IMR-90 (cell line): ENCODE measurements at regions not wholly inside any gene's neighbourhood (a gene's known extent, or its start where the extent isn't known, plus 50 kb on each side); places are given as distances from the start of the nearest gene placed in this dataset.

Experiments used
- ATAC-seq: fragments of 200-7000 bp; cut with Tn5 transposase; 2 replicates; pipeline ENCODE4 v1.9.1; 2020; ENCODE audit warnings: low read depth, mild to moderate bottlenecking, moderate library complexity
- BruUV-seq: library from RNA; stranded (reverse); fragments of 400-500 nt; replicated peaks from 2 replicates; lab custom pipeline; 2021; lab: Mats Ljungman, UMichigan
- CTCF ChIA-PET: fragments of 300-600 bp; formaldehyde crosslinking; extraction: SDS; loops from one replicate; lab custom pipeline; 2021; ENCODE audit warnings: antibody characterized with exemption; lab: Yijun Ruan, JAX
- POLR2A ChIA-PET: fragments of 300-600 bp; sonication (Branson Sonifier 250); formaldehyde crosslinking; loops from one replicate; lab custom pipeline; 2022; ENCODE audit warnings: antibody characterized with exemption; ENCODE audit not compliant: unreplicated experiment; lab: Charles Lee
- DNase-seq: peaks from one replicate; pipeline ENCODE4 v3.0.0; 2013
- H2AFZ ChIP-seq: replicated peaks from 2 replicates; pipeline ENCODE3; 2013; ENCODE audit warnings: low read length, mild to moderate bottlenecking; ENCODE audit not compliant: poor library complexity
- H2AK5ac ChIP-seq: 2 replicates; pipeline ENCODE4 v1.6.1; 2013; ENCODE audit warnings: low read depth, low read length, inconsistent platforms
- H2AK9ac ChIP-seq: replicated peaks from 2 replicates; pipeline ENCODE3; 2013; ENCODE audit warnings: mild to moderate bottlenecking, low read depth, low read length, moderate library complexity; ENCODE audit not compliant: poor library complexity
- H2BK120ac ChIP-seq: 2 replicates; pipeline ENCODE4 v1.6.1; 2013; ENCODE audit warnings: low read depth, low read length, inconsistent platforms
- H2BK15ac ChIP-seq: 3 replicates; pipeline ENCODE4 v1.6.1; 2013; ENCODE audit warnings: low read depth, low read length, inconsistent platforms
- H2BK20ac ChIP-seq: 2 replicates; pipeline ENCODE4 v1.6.1; 2013; ENCODE audit warnings: low read depth, mild to moderate bottlenecking, inconsistent platforms, low read length, moderate library complexity
- H2BK5ac ChIP-seq: 2 replicates; pipeline ENCODE4 v1.6.1; 2013; ENCODE audit warnings: mild to moderate bottlenecking, low read depth, low read length, inconsistent platforms; ENCODE audit not compliant: poor library complexity, severe bottlenecking
- H3K14ac ChIP-seq: replicated peaks from 2 replicates; pipeline ENCODE4 v1.6.1; 2013; ENCODE audit warnings: low read depth, low read length, inconsistent platforms
- H3K18ac ChIP-seq: 2 replicates; pipeline ENCODE4 v1.6.1; 2013; ENCODE audit warnings: low read depth, low read length, control low read depth
- H3K23ac ChIP-seq: 2 replicates; pipeline ENCODE4 v1.6.1; 2013; ENCODE audit warnings: low read depth, low read length, inconsistent platforms
- H3K27ac ChIP-seq: 2 replicates; pipeline ENCODE4 v1.5.1; 2013; ENCODE audit warnings: mild to moderate bottlenecking, control low read depth, low read length; ENCODE audit not compliant: insufficient read depth
- H3K27me3 ChIP-seq: 2 replicates; pipeline ENCODE4 v1.6.1; 2013; ENCODE audit warnings: low read length; ENCODE audit not compliant: control insufficient read depth, insufficient read depth
- H3K36me3 ChIP-seq: 2 replicates; pipeline ENCODE4 v1.6.1; 2013; ENCODE audit warnings: low read length, mixed read lengths; ENCODE audit not compliant: control insufficient read depth, insufficient read depth
- H3K4ac ChIP-seq: 2 replicates; pipeline ENCODE4 v1.6.1; 2013; ENCODE audit warnings: low read depth, low read length, inconsistent platforms
- H3K4me1 ChIP-seq: 2 replicates; pipeline ENCODE4 v1.6.1; 2013; ENCODE audit warnings: low read length, mixed read lengths; ENCODE audit not compliant: control insufficient read depth, insufficient read depth
- H3K4me2 ChIP-seq: 2 replicates; pipeline ENCODE4 v1.6.1; 2013; ENCODE audit warnings: low read depth, mild to moderate bottlenecking, control low read depth, low read length, moderate library complexity
- H3K4me3 ChIP-seq: 2 replicates; pipeline ENCODE4 v1.5.1; 2013; ENCODE audit warnings: low read depth, mild to moderate bottlenecking, control low read depth, low read length, moderate library complexity; ENCODE audit not compliant: insufficient read depth
- H3K56ac ChIP-seq: 2 replicates; pipeline ENCODE4 v1.6.1; 2013; ENCODE audit warnings: low read length, inconsistent platforms; ENCODE audit not compliant: insufficient read depth; ENCODE audit errors: extremely low read depth
- H3K79me1 ChIP-seq, 2 experiments: 2 replicates each; pipeline ENCODE4 v1.6.1; 2013; ENCODE audit warnings: low read length in 2 of 2, inconsistent platforms in 1 of 2, low read depth in 1 of 2
- H3K9ac ChIP-seq: 2 replicates; pipeline ENCODE4 v1.6.1; 2013; ENCODE audit warnings: low read depth, low read length, control low read depth
- H3K9me1 ChIP-seq: 2 replicates; pipeline ENCODE4 v1.6.1; 2013; ENCODE audit warnings: low read length, inconsistent platforms; ENCODE audit not compliant: insufficient read depth
- H3K9me3 ChIP-seq: 2 replicates; pipeline ENCODE4 v1.6.1; 2013; ENCODE audit warnings: low read length; ENCODE audit not compliant: control insufficient read depth, insufficient read depth
- H4K20me1 ChIP-seq: 2 replicates; pipeline ENCODE4 v1.6.1; 2013; ENCODE audit warnings: low read length, inconsistent platforms; ENCODE audit not compliant: insufficient read depth
- H4K5ac ChIP-seq: 2 replicates; pipeline ENCODE4 v1.6.1; 2013; ENCODE audit warnings: mild to moderate bottlenecking, low read depth, low read length, control low read depth
- H4K8ac ChIP-seq, 2 experiments: 2 replicates each; pipeline ENCODE4 v1.6.1; 2013; ENCODE audit warnings: low read depth in 2 of 2, low read length in 2 of 2, control low read depth in 1 of 2, inconsistent platforms in 1 of 2
- H4K91ac ChIP-seq: 2 replicates; pipeline ENCODE4 v1.6.1; 2013; ENCODE audit warnings: low read depth, low read length, inconsistent platforms; ENCODE audit not compliant: insufficient read depth
- CHD1 ChIP-seq: IDR thresholded peaks from 2 replicates; pipeline ENCODE4 v1.6.1; 2012; ENCODE audit warnings: low read depth, low read length, improper control_type of control experiment
- FOS ChIP-seq: fragments of 150-350 bp; IDR thresholded peaks from 2 replicates; pipeline ENCODE4 v1.6.1; 2016; ENCODE audit warnings: low read depth, low read length
- MXI1 ChIP-seq: IDR thresholded peaks from 2 replicates; pipeline ENCODE4 v1.6.1; 2012; ENCODE audit warnings: low read depth, mild to moderate bottlenecking, low read length, moderate library complexity, borderline replicate concordance
- NFE2L2 ChIP-seq: fragments of 150-350 bp; IDR thresholded peaks from 2 replicates; pipeline ENCODE4 v1.6.1; 2016; ENCODE audit warnings: low read depth, mild to moderate bottlenecking, low read length
- POLR2A ChIP-seq: IDR thresholded peaks from 2 replicates; pipeline ENCODE4 v1.6.1; 2012; ENCODE audit warnings: mild to moderate bottlenecking, low read depth, low read length
- RAD21 ChIP-seq: IDR thresholded peaks from 2 replicates; pipeline ENCODE4 v1.6.1; 2012; ENCODE audit warnings: low read length, improper control_type of control experiment
- RCOR1 ChIP-seq: IDR thresholded peaks from 2 replicates; pipeline ENCODE4 v1.6.1; 2012; ENCODE audit warnings: mild to moderate bottlenecking, low read length, improper control_type of control experiment; ENCODE audit not compliant: insufficient replicate concordance
- RFX5 ChIP-seq: IDR thresholded peaks from 2 replicates; pipeline ENCODE4 v1.8.0; 2012; ENCODE audit warnings: low read depth, mild to moderate bottlenecking, low read length, moderate library complexity
- WGBS, 2 experiments: methylation state at CpG; one replicate each; pipeline versions ENCODE4 v1.1.5 to v1.1.7; 2013; ENCODE audit warnings: missing lambda C conversion rate in 2 of 2; ENCODE audit not compliant: insufficient read length in 1 of 2; ENCODE audit errors: extremely low coverage in 2 of 2; 5-methylcytosine and 5-hydroxymethylcytosine counted together
- dilution Hi-C: fragments of 300-500 bp; cut with HindIII; formaldehyde crosslinking; loops from one replicate; pipeline ENCODE4 v1.14.3; 2018; ENCODE audit warnings: low sequenced_read_pairs; ENCODE audit not compliant: unreplicated experiment
- in situ Hi-C: fragments of 300-500 bp; cut with MboI; formaldehyde crosslinking; loops from 3 replicates; pipeline ENCODE4 v1.14.3; 2019; ENCODE audit warnings: low sequenced_read_pairs, inconsistent platforms, mixed read lengths
- intact Hi-C: fragments of 100-400 bp; cut with micrococcal nuclease; formaldehyde crosslinking; loops from 2 replicates; pipeline ENCODE4 v1.10.0; 2022
- TF ChIP-seq, protein P1 (sequence below): fragments of 150-350 bp; IDR thresholded peaks from 2 replicates; pipeline ENCODE4 v1.6.1; 2016; ENCODE audit warnings: low read depth, mild to moderate bottlenecking, low read length, moderate library complexity, borderline replicate concordance
- TF ChIP-seq, protein P2 (sequence below): fragments of 150-350 bp; IDR thresholded peaks from 2 replicates; pipeline ENCODE4 v1.6.1; 2017; ENCODE audit warnings: mild to moderate bottlenecking, antibody characterized with exemption, low read length, low read depth
- TF ChIP-seq, protein P3 (sequence below): conservative IDR thresholded peaks from 2 replicates; pipeline ENCODE4 v1.5.1; 2012; ENCODE audit warnings: mild to moderate bottlenecking, low read depth, low read length, improper control_type of control experiment

DNA sequence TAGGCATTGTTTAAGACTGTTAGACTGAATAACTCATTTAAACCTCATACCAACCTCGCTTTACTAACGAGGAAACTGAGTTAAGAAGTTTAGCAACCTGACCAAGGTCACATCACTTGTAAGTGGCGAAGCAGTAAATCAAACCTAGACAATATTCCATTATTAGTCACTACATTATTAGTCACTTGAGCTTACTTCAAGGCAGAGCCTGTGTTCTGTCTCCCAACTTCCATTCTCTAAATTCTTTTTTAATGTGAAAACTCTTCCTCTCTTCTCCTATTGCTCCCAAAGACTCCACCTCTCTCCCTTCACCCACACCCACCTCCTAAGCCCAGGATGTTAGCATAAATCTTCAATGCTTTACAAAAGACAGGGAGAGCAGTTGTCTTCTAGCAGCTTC is 156.5 kb downstream of the ARL6IP6 start:
- dilution Hi-C loops (no loop called here), intact Hi-C loops (no loop called here), in situ Hi-C loops (no loop called here)
- Histone ChIP-seq H3K36me3 (no peaks in the 10 kb centered on the region), H3K4me3 (no peak overlapping the region), H3K79me1 (no peaks in the 10 kb centered on the region), H3K18ac (peak overlapping the region; percentile 80; the same call in 1 of the 2 replicates), H3K4ac (no peak overlapping the region), H3K27ac (no peak overlapping the region), H2BK15ac (no peak overlapping the region), H3K27me3 (no peaks in the 10 kb centered on the region), H3K23ac (no peak overlapping the region), H3K9me3 (no peaks in the 10 kb centered on the region), H3K4me1 (peaks cover 2% of the 10 kb centered on the region; the same call in 1 of the 2 replicates), H2AK9ac (no peak overlapping the region), H4K91ac (no peak overlapping the region; the same call in 1 of the 2 replicates), H3K14ac (no peak overlapping the region), H2BK120ac (no peak overlapping the region), H2BK20ac (no peak overlapping the region), H2AFZ (no peak overlapping the region), H3K4me2 (no peak overlapping the region), H4K8ac (no peak overlapping the region), H3K9ac (no peak overlapping the region), H4K20me1 (no peaks in the 10 kb centered on the region), H3K56ac (no peak overlapping the region), H4K5ac (peak overlapping the region; percentile 52), H3K9me1 (no peaks in the 10 kb centered on the region), H2AK5ac (no peak overlapping the region), H2BK5ac (no peak overlapping the region)
- WGBS, 2 experiments = 60% methylated on average over 2 of the region's 3 CpGs; no CpG with 5 or more reads in 1 of the 2 experiments
- POLR2A ChIA-PET = no interaction called here
- DNase-seq = no peak
- CTCF ChIA-PET = no interaction called here
- no peak for TF ChIP-seq FOS
- TF ChIP-seq RAD21 = no peak
- no peak for TF ChIP-seq NFE2L2
- no peak for TF ChIP-seq MXI1
- TF ChIP-seq, protein P1, sequence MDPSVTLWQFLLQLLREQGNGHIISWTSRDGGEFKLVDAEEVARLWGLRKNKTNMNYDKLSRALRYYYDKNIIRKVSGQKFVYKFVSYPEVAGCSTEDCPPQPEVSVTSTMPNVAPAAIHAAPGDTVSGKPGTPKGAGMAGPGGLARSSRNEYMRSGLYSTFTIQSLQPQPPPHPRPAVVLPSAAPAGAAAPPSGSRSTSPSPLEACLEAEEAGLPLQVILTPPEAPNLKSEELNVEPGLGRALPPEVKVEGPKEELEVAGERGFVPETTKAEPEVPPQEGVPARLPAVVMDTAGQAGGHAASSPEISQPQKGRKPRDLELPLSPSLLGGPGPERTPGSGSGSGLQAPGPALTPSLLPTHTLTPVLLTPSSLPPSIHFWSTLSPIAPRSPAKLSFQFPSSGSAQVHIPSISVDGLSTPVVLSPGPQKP = no peak
- TF ChIP-seq POLR2A = no peak
- TF ChIP-seq, protein P2, sequence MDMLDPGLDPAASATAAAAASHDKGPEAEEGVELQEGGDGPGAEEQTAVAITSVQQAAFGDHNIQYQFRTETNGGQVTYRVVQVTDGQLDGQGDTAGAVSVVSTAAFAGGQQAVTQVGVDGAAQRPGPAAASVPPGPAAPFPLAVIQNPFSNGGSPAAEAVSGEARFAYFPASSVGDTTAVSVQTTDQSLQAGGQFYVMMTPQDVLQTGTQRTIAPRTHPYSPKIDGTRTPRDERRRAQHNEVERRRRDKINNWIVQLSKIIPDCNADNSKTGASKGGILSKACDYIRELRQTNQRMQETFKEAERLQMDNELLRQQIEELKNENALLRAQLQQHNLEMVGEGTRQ = no peak
- TF ChIP-seq RFX5 = no peak
- no peak for TF ChIP-seq CHD1
- TF ChIP-seq RCOR1 = no peak
- TF ChIP-seq, protein P3, sequence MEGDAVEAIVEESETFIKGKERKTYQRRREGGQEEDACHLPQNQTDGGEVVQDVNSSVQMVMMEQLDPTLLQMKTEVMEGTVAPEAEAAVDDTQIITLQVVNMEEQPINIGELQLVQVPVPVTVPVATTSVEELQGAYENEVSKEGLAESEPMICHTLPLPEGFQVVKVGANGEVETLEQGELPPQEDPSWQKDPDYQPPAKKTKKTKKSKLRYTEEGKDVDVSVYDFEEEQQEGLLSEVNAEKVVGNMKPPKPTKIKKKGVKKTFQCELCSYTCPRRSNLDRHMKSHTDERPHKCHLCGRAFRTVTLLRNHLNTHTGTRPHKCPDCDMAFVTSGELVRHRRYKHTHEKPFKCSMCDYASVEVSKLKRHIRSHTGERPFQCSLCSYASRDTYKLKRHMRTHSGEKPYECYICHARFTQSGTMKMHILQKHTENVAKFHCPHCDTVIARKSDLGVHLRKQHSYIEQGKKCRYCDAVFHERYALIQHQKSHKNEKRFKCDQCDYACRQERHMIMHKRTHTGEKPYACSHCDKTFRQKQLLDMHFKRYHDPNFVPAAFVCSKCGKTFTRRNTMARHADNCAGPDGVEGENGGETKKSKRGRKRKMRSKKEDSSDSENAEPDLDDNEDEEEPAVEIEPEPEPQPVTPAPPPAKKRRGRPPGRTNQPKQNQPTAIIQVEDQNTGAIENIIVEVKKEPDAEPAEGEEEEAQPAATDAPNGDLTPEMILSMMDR = no peak
- ATAC-seq = no peak; the same call in 1 of the 2 replicates
- BruUV-seq = no TSS peak
